HepG2 (cell line): ENCODE measurements at regions not wholly inside any gene's neighbourhood (a gene's known extent, or its start where the extent isn't known, plus 50 kb on each side); places are given as distances from the start of the nearest gene placed in this dataset.

Source experiments
- ATAC-seq: fragments of 200-7000 bp; cut with Tn5 transposase; 3 replicates; pipeline ENCODE4 v1.9.1; 2020; ENCODE audit warnings: mild to moderate bottlenecking, moderate library complexity
- BruUV-seq: library from RNA; stranded (reverse); fragments of 400-500 nt; replicated peaks from 2 replicates; lab custom pipeline; 2021; lab: Mats Ljungman, UMichigan
- CTCF ChIA-PET: fragments of 300-600 bp; formaldehyde crosslinking; extraction: SDS; loops from one replicate; lab custom pipeline; 2021; ENCODE audit warnings: low total read pairs, inconsistent platforms, low intra/inter-chr PET ratio; lab: Yijun Ruan, JAX
- POLR2A ChIA-PET: fragments of 350-600 bp; sonication (Branson Sonifier 250); formaldehyde crosslinking; loops from one replicate; lab custom pipeline; 2020; ENCODE audit warnings: antibody characterized with exemption, inconsistent platforms; lab: Yijun Ruan, JAX
- DNase-seq: peaks from one replicate; pipeline ENCODE4 v3.0.0-alpha.2; 2015; ENCODE audit warnings: low spot score
- FAIRE-seq: peaks from 3 replicates; lab custom pipeline; 2011; peaks lifted over from hg19 to GRCh38; lab: Jason Lieb, UNC
- H2AFZ ChIP-seq: one replicate; pipeline ENCODE4 v1.6.1; 2011; ENCODE audit warnings: low read length, inconsistent platforms
- H3K27ac ChIP-seq: fragments of 300-600 bp; 3 replicates; pipeline ENCODE4 v1.8.0; 2011; ENCODE audit warnings: mixed run types, mild to moderate bottlenecking, mixed read lengths, low read length, inconsistent platforms; ENCODE audit not compliant: insufficient read depth; ENCODE audit errors: extremely low read length
- H3K27me3 ChIP-seq, 2 experiments: fragments of 200-600 bp in 1 of 2; 2 replicates in 1 of 2; 3 replicates in 1 of 2; pipeline versions ENCODE4 v1.6.0 to v1.8.0; 2011; ENCODE audit warnings: low read length in 2 of 2, mild to moderate bottlenecking in 2 of 2, moderate library complexity in 2 of 2, inconsistent platforms in 1 of 2; ENCODE audit not compliant: insufficient read depth in 2 of 2, control insufficient read depth in 1 of 2
- H3K36me3 ChIP-seq, 2 experiments: fragments of 200-600 bp in 1 of 2; replicated peaks in 1 of 2; 2 replicates in 1 of 2; 3 replicates in 1 of 2; pipeline versions ENCODE4 v1.5.1 to v1.8.0; 2011; ENCODE audit warnings: low read length in 2 of 2, inconsistent platforms in 1 of 2; ENCODE audit not compliant: insufficient read depth in 2 of 2, control insufficient read depth in 1 of 2
- H3K4me1 ChIP-seq: 2 replicates; pipeline ENCODE4 v1.5.1; 2012; ENCODE audit warnings: low read length, inconsistent platforms; ENCODE audit not compliant: insufficient read depth
- H3K4me2 ChIP-seq: 2 replicates; pipeline ENCODE4 v1.6.0; 2011; ENCODE audit warnings: low read depth, low read length, inconsistent platforms
- H3K4me3 ChIP-seq, 3 experiments: fragments of 200-600 bp in 1 of 3; sonication (generic), shearing (Covaris generic) in 1 of 3; replicated peaks in 1 of 3; 2 replicates each; pipeline ENCODE4 v1.5.1; 2011 to 2016; ENCODE audit warnings: low read length in 3 of 3, inconsistent platforms in 2 of 3, low read depth in 2 of 3, mild to moderate bottlenecking in 2 of 3, control low read depth in 1 of 3, mixed read lengths in 1 of 3; ENCODE audit not compliant: insufficient read depth in 1 of 3
- H3K79me2 ChIP-seq: one replicate; pipeline ENCODE4 v1.6.1; 2011; ENCODE audit warnings: low read length, inconsistent platforms; ENCODE audit not compliant: insufficient read depth
- H3K9ac ChIP-seq: 2 replicates; pipeline ENCODE4 v1.6.0; 2011; ENCODE audit warnings: mild to moderate bottlenecking, low read depth, low read length, inconsistent platforms; ENCODE audit not compliant: insufficient read depth
- H3K9me3 ChIP-seq: 2 replicates; pipeline ENCODE4 v1.5.1; 2012; ENCODE audit warnings: mild to moderate bottlenecking, low read length
- H4K20me1 ChIP-seq: 2 replicates; pipeline ENCODE4 v1.6.0; 2011; ENCODE audit warnings: inconsistent platforms, mild to moderate bottlenecking, low read length, moderate library complexity; ENCODE audit not compliant: insufficient read depth
- MAF1 ChIP-seq: sonication (generic); formaldehyde crosslinking; IDR thresholded peaks from 2 replicates; pipeline ENCODE4 v1.5.0; 2020; ENCODE audit warnings: missing genetic modification reagents, borderline replicate concordance
- NFIB ChIP-seq: sonication (generic); formaldehyde crosslinking; IDR thresholded peaks from 2 replicates; pipeline ENCODE4 v1.9.0; 2021; ENCODE audit warnings: missing genetic modification reagents, mild to moderate bottlenecking, borderline replicate concordance
- SNAPC5 ChIP-seq: sonication (generic); formaldehyde crosslinking; IDR thresholded peaks from 2 replicates; pipeline ENCODE4 v1.8.1; 2023; ENCODE audit warnings: mild to moderate bottlenecking, missing genetic modification reagents, borderline replicate concordance
- SP2 ChIP-seq: sonication (generic); formaldehyde crosslinking; IDR thresholded peaks from 2 replicates; pipeline ENCODE4 v1.5.1; 2020; ENCODE audit warnings: mild to moderate bottlenecking, missing genetic modification reagents
- TERF1 ChIP-seq: sonication (generic); formaldehyde crosslinking; IDR thresholded peaks from 2 replicates; pipeline ENCODE4 v1.8.0; 2022; ENCODE audit warnings: mild to moderate bottlenecking, missing genetic modification reagents, moderate library complexity
- TOPORS ChIP-seq: sonication (generic); formaldehyde crosslinking; IDR thresholded peaks from 2 replicates; pipeline ENCODE4 v1.8.0; 2023; ENCODE audit warnings: mild to moderate bottlenecking, missing genetic modification reagents
- XRCC5 ChIP-seq: fragments of 200-400 bp; formaldehyde crosslinking; optimal IDR thresholded peaks from 2 replicates; pipeline ENCODE3; 2017; ENCODE audit warnings: mild to moderate bottlenecking, low read length
- ZC3H13 ChIP-seq: sonication (generic); formaldehyde crosslinking; IDR thresholded peaks from 2 replicates; pipeline ENCODE4 v1.8.1; 2023; ENCODE audit warnings: mild to moderate bottlenecking, missing genetic modification reagents, moderate library complexity
- ZNF331 ChIP-seq: sonication (generic); formaldehyde crosslinking; IDR thresholded peaks from 2 replicates; pipeline ENCODE4 v1.4.0; 2020; ENCODE audit warnings: missing genetic modification reagents
- ZNF430 ChIP-seq: sonication (generic); formaldehyde crosslinking; IDR thresholded peaks from 2 replicates; pipeline ENCODE4 v1.9.0; 2021; ENCODE audit warnings: mild to moderate bottlenecking, missing genetic modification reagents
- ZNF556 ChIP-seq: sonication (generic); formaldehyde crosslinking; IDR thresholded peaks from 2 replicates; pipeline ENCODE4 v1.4.0; 2020; ENCODE audit warnings: mild to moderate bottlenecking, missing genetic modification reagents, borderline replicate concordance
- ZNF709 ChIP-seq: sonication (generic); formaldehyde crosslinking; IDR thresholded peaks from 2 replicates; pipeline ENCODE4 v1.5.0; 2020; ENCODE audit warnings: mild to moderate bottlenecking, missing genetic modification reagents
- ZNF776 ChIP-seq: sonication (generic); formaldehyde crosslinking; IDR thresholded peaks from 2 replicates; pipeline ENCODE4 v1.4.0; 2020; ENCODE audit warnings: mild to moderate bottlenecking, missing genetic modification reagents
- WGBS: methylation state at CpG from one replicate; pipeline ENCODE4 v1.1.6; 2017; ENCODE audit warnings: low lambda C conversion rate; 5-methylcytosine and 5-hydroxymethylcytosine counted together
- in situ Hi-C: cut with HindIII; loops from 2 replicates; pipeline ENCODE4 v1.10.0; 2017; ENCODE audit warnings: low pct_unique_long_range_greater_than_20kb; ENCODE audit not compliant: extremely low pct_ligation_motif_present
- intact Hi-C: fragments of 100-400 bp; cut with micrococcal nuclease; formaldehyde crosslinking; loops from one replicate; pipeline ENCODE4 v1.10.0; 2022; ENCODE audit not compliant: unreplicated experiment

DNA sequence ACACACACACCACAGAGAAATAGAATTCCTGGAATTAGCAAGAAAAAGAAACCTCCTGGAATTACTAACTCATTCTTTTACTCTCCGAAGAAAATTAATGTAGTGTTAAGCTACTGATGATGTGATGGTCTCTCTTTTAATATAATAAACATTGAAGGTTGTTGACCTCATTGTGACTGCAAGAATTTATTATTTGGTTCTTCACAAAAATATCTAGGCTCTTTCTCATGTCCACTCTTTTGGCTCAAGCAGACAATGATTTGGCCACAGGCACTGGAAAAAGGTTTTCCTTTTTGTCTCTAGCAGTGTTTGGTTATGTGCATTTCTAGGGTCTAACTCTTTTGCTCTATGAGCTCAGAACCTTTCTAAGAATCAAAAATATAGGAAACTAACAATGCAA lies 811.9 kb downstream of the TENT5A start:
- H4K20me1 ChIP-seq = no peaks in the 10 kb centered on the region
- H3K79me2 ChIP-seq = no peaks in the 10 kb centered on the region
- DNase-seq = no peak
- CTCF ChIA-PET = no interaction called here
- no peak overlapping the region for H3K27ac ChIP-seq
- no peak overlapping the region for H2AFZ ChIP-seq
- H3K4me3 ChIP-seq = no peak overlapping the region
- TF ChIP-seq SNAPC5 (CRISPR knock-in tag) (no peak), TOPORS (CRISPR knock-in tag) (no peak), ZNF331 (CRISPR knock-in tag) (no peak), SP2 (CRISPR knock-in tag) (no peak), ZNF776 (CRISPR knock-in tag) (no peak), TERF1 (CRISPR knock-in tag) (no peak), ZNF709 (CRISPR knock-in tag) (no peak), XRCC5 (no peak), ZNF430 (CRISPR knock-in tag) (no peak), MAF1 (CRISPR knock-in tag) (no peak), NFIB (no peak), ZC3H13 (CRISPR knock-in tag) (no peak), ZNF556 (no peak)
- no peaks in the 10 kb centered on the region for H3K4me1 ChIP-seq
- no peak overlapping the region for H3K9ac ChIP-seq
- ATAC-seq = no peak
- in situ Hi-C loops = no loop called here
- BruUV-seq = no TSS peak
- no peak for FAIRE-seq
- intact Hi-C loops = no loop called here
- H3K27me3 ChIP-seq = no peaks in the 10 kb centered on the region
- 3% methylated on average over 1 of the region's 1 CpG for WGBS
- H3K36me3 ChIP-seq = no peaks in the 10 kb centered on the region
- H3K4me2 ChIP-seq = no peak overlapping the region
- POLR2A ChIA-PET = no interaction called here
- peaks cover 65% of the 10 kb centered on the region for H3K9me3 ChIP-seq
